ENCODE measurements at regions not wholly inside any gene's neighbourhood (a gene's known extent, or its start where the extent isn't known, plus 50 kb on each side); places are given as distances from the start of the nearest gene placed in this dataset.

GRCh38 chr5:120207129-120207528, 257.0 kb upstream of the PRR16 start:
- TF ChIP-seq POLR2A (IDR thresholded peaks at IDR 0.05) (no peak), POLR2AphosphoS5 (IDR thresholded peaks at IDR 0.05) (no peak), CTCF (IDR thresholded peaks at IDR 0.05) (no peak), EP300 (IDR thresholded peaks at IDR 0.05) (no peak)
- Histone ChIP-seq H3K9me3 (no peaks in the 10 kb centered on the region), H3K4me3 (no peak overlapping the region), H3K36me3 (no peaks in the 10 kb centered on the region), H3K27ac (no peak overlapping the region), H3K4me1 (no peaks in the 10 kb centered on the region), H3K27me3 (no peaks in the 10 kb centered on the region)
- ATAC-seq, result no peak

DNA sequence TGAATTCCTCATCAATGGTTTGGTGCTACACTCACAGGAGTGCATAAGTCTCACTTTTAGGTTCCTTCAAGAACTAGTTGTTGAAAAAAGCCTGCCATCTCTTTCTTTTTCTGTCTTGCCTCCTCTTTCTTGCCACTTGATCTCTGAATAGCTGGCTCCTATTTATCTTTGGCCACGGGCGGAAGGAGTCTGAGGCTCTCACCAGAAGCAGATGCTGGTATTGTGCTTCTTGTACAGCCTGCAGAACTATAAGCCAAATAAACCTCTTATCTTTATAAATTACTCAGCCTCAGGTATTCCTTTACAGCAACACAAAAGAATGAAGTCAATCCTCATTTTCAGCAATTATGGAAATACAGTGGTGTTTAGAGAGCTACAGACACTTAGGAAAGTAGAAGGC, 247.1 kb upstream of the PRR16 start:
- Histone ChIP-seq H3K36me3 (no peaks in the 10 kb centered on the region), H3K27ac (no peak overlapping the region), H3K9me3 (no peaks in the 10 kb centered on the region), H3K4me3 (no peak overlapping the region), H3K4me1 (no peaks in the 10 kb centered on the region), H3K27me3 (no peaks in the 10 kb centered on the region)
- no peak for ATAC-seq
- 94% methylated on average over 2 of the region's 2 CpGs; no CpG with 5 or more reads in 1 of the 2 donors for WGBS, 2 donors (ENCODE audit: low coverage in 1 of 2)
- TF ChIP-seq POLR2A (IDR thresholded peaks at IDR 0.05) (no peak), POLR2AphosphoS5 (IDR thresholded peaks at IDR 0.05) (no peak), CTCF (IDR thresholded peaks at IDR 0.05) (no peak), EP300 (IDR thresholded peaks at IDR 0.05) (no peak)

DNA sequence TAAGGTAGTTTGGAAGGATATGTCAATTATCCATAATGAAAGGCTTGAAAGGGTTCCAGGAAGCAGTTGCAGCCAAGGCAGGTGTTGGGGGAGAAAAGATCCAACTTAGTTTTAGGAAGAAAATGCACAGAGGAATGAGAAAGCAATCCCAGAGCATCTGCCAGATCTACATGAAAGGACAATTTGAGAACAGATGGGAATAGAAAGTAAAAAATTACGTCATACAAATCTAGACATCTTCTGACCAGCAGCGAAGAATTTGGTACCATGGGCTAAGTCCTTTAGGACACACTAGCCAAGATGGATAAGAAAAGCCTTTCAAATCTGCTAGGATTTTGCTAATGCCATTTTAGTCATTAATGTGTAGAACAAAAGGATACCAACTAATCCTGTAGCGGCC, 244.1 kb upstream of the PRR16 start:
- TF ChIP-seq CTCF (IDR thresholded peaks at IDR 0.05) (no peak), POLR2A (IDR thresholded peaks at IDR 0.05) (no peak)

GRCh38 chr5:120225524-120225923, 238.6 kb upstream of the PRR16 start:
- Histone ChIP-seq H3K9me3 (no peaks in the 10 kb centered on the region), H3K4me1 (no peaks in the 10 kb centered on the region), H3K27ac (no peak overlapping the region), H3K36me3 (no peaks in the 10 kb centered on the region), H3K27me3 (no peaks in the 10 kb centered on the region), H3K4me3 (no peak overlapping the region)
- ATAC-seq, result no peak
- 72 to 88% methylated on average over 2 of the region's 2 CpGs for WGBS, 2 donors (ENCODE audit: low coverage in 1 of 2)
- TF ChIP-seq POLR2AphosphoS5 (IDR thresholded peaks at IDR 0.05) (no peak), EP300 (IDR thresholded peaks at IDR 0.05) (no peak), POLR2A (IDR thresholded peaks at IDR 0.05) (no peak), CTCF (IDR thresholded peaks at IDR 0.05) (no peak)

More for the DNA sequence above, 244.1 kb upstream of the PRR16 start:
- 89 to 92% methylated on average over 3 of the region's 3 CpGs for WGBS, 2 donors (ENCODE audit: low coverage in 1 of 2)
- ATAC-seq, result no peak
- no peak overlapping the region for H3K27ac ChIP-seq
- H3K4me1 ChIP-seq, result no peaks in the 10 kb centered on the region
- H3K27me3 ChIP-seq, result no peaks in the 10 kb centered on the region
- no peaks in the 10 kb centered on the region for H3K9me3 ChIP-seq
- H3K4me3 ChIP-seq, result no peak overlapping the region
- no peaks in the 10 kb centered on the region for H3K36me3 ChIP-seq

- no peak for ATAC-seq
- H3K9me3 ChIP-seq, result no peaks in the 10 kb centered on the region
- no peak overlapping the region for H3K27ac ChIP-seq
- TF ChIP-seq POLR2AphosphoS5 (IDR thresholded peaks at IDR 0.05) (no peak), POLR2A (IDR thresholded peaks at IDR 0.05) (no peak), EP300 (IDR thresholded peaks at IDR 0.05) (no peak), CTCF (IDR thresholded peaks at IDR 0.05) (no peak)
- no peaks in the 10 kb centered on the region for H3K4me1 ChIP-seq
- H3K4me3 ChIP-seq, result no peak overlapping the region
- WGBS, 2 donors (ENCODE audit: low coverage in 1 of 2), result 75 to 90% methylated on average over 3 to 4 of the region's 10 CpGs
- H3K36me3 ChIP-seq, result no peaks in the 10 kb centered on the region
- H3K27me3 ChIP-seq, result no peaks in the 10 kb centered on the region
These were observed 235.7 kb upstream of the PRR16 start for GRCh38 chr5:120228262-120229031.
